GM19351 (cell line): ENCODE measurements at regions not wholly inside any gene's neighbourhood (a gene's known extent, or its start where the extent isn't known, plus 50 kb on each side); places are given as distances from the start of the nearest gene placed in this dataset.
A peak's percentile ranks its signal among the peaks of the same experiment; 100 is the strongest.
"Not testable (repeated sequence)": the region's sequence is repeated elsewhere in the genome, so short reads cannot be mapped to it uniquely, and the experiment has no call there.

Source experiments
- ATAC-seq: cut with Tn5 transposase; IDR thresholded peaks from one replicate; pipeline ENCODE4 v1.9.1; 2021; ENCODE audit warnings: mild to moderate bottlenecking, moderate library complexity; ENCODE audit not compliant: unreplicated experiment

GRCh38 chr4:100042235-100042634, 92.2 kb upstream of the H2AZ1 start:
- no peak for ATAC-seq

- no peak for ATAC-seq
Measured at GRCh38 chr4:100041646-100042045, 91.6 kb upstream of the H2AZ1 start.

GRCh38 chr4:100034023-100034664, 84.1 kb upstream of the H2AZ1 start:
- ATAC-seq, result no peak

GRCh38 chr4:100026066-100026465, 76.0 kb upstream of the H2AZ1 start:
- no peak for ATAC-seq

GRCh38 chr4:100023800-100024199, 73.7 kb upstream of the H2AZ1 start:
- no peak for ATAC-seq

GRCh38 chr4:100022792-100023222, 72.7 kb upstream of the H2AZ1 start:
- ATAC-seq, result no peak

GRCh38 chr4:100019821-100020220, 69.7 kb upstream of the H2AZ1 start:
- no peak for ATAC-seq

- ATAC-seq, result peak; percentile 87
Measured at GRCh38 chr4:100017637-100018310, 67.7 kb upstream of the H2AZ1 start.

GRCh38 chr4:100016191-100016590, 66.1 kb upstream of the H2AZ1 start:
- ATAC-seq, result no peak

GRCh38 chr4:100014616-100015015, 64.5 kb upstream of the H2AZ1 start:
- ATAC-seq, result no peak

GRCh38 chr4:100009490-100009889, 59.4 kb upstream of the H2AZ1 start:
- no peak for ATAC-seq

- no peak for ATAC-seq
Measured at GRCh38 chr4:100008048-100008447, 58.0 kb upstream of the H2AZ1 start.

- ATAC-seq, result not testable (repeated sequence)
Measured at GRCh38 chr4:100006161-100006560, 56.1 kb upstream of the H2AZ1 start.
